Dermis blood vessel endothelial cell (primary cell): ENCODE measurements at regions not wholly inside any gene's neighbourhood (a gene's known extent, or its start where the extent isn't known, plus 50 kb on each side); places are given as distances from the start of the nearest gene placed in this dataset.

Source experiments
- DNase-seq: peaks from one replicate; pipeline ENCODE4 v3.0.0; 2010

GRCh38 chr4:92112805-92113204 is 191.0 kb upstream of the GRID2 start:
- DNase-seq = no peak

GRCh38 chr4:92120810-92121498 is 182.8 kb upstream of the GRID2 start:
- DNase-seq = no peak

GRCh38 chr4:92122911-92123310 is 180.9 kb upstream of the GRID2 start:
- DNase-seq = no peak

GRCh38 chr4:92128676-92129075 is 175.1 kb upstream of the GRID2 start:
- DNase-seq = no peak

- no peak for DNase-seq
Measured at GRCh38 chr4:92129408-92129994, 174.3 kb upstream of the GRID2 start.

GRCh38 chr4:92136434-92136833 is 167.3 kb upstream of the GRID2 start:
- no peak for DNase-seq

GRCh38 chr4:92163348-92163747 is 140.4 kb upstream of the GRID2 start:
- peak; percentile 0 for DNase-seq

GRCh38 chr4:92170340-92170739 is 133.4 kb upstream of the GRID2 start:
- DNase-seq = no peak

- no peak for DNase-seq
Measured at GRCh38 chr4:92172203-92172602, 131.6 kb upstream of the GRID2 start.

- no peak for DNase-seq
Measured at GRCh38 chr4:92175250-92175649, 128.5 kb upstream of the GRID2 start.

- no peak for DNase-seq
Measured at GRCh38 chr4:92182006-92182735, 121.6 kb upstream of the GRID2 start.

- no peak for DNase-seq
Measured at GRCh38 chr4:92182736-92183407, 120.9 kb upstream of the GRID2 start.

GRCh38 chr4:92183825-92184224 is 119.9 kb upstream of the GRID2 start:
- no peak for DNase-seq

- no peak for DNase-seq
Measured at GRCh38 chr4:92184566-92184965, 119.2 kb upstream of the GRID2 start.

- DNase-seq = no peak
Measured at GRCh38 chr4:92186239-92186638, 117.5 kb upstream of the GRID2 start.

GRCh38 chr4:92189146-92189545 is 114.6 kb upstream of the GRID2 start:
- no peak for DNase-seq

GRCh38 chr4:92198711-92199110 is 105.1 kb upstream of the GRID2 start:
- DNase-seq = no peak

- DNase-seq = no peak
Measured at GRCh38 chr4:92199135-92199534, 104.6 kb upstream of the GRID2 start.

- no peak for DNase-seq
Measured at GRCh38 chr4:92210906-92211305, 92.9 kb upstream of the GRID2 start.

- no peak for DNase-seq
Measured at GRCh38 chr4:92215476-92215875, 88.3 kb upstream of the GRID2 start.

GRCh38 chr4:92231511-92231910 is 72.3 kb upstream of the GRID2 start:
- DNase-seq = no peak

GRCh38 chr4:92232566-92232965 is 71.2 kb upstream of the GRID2 start:
- no peak for DNase-seq

GRCh38 chr4:92234393-92235176 is 69.2 kb upstream of the GRID2 start:
- DNase-seq = no peak
